Transverse colon (tissue), 4 donors: ENCODE measurements at regions not wholly inside any gene's neighbourhood (a gene's known extent, or its start where the extent isn't known, plus 50 kb on each side); places are given as distances from the start of the nearest gene placed in this dataset.

Experiments
- DNase-seq: peaks from one replicate; pipeline ENCODE4 v3.0.0-alpha.2; 2019
- H3K27ac ChIP-seq, 4 donors: fragments of 200-600 bp; sonication (generic); 2 replicates each; pipeline ENCODE4 v1.5.1; 2016 to 2018; ENCODE audit warnings: inconsistent platforms in 4 of 4
- H3K27me3 ChIP-seq: fragments of 200-600 bp; sonication (generic); 2 replicates; pipeline ENCODE4 v1.5.1; 2017; ENCODE audit warnings: inconsistent platforms
- H3K36me3 ChIP-seq, 4 donors: fragments of 200-600 bp; sonication (generic); 2 replicates each; pipeline ENCODE4 v1.5.1; 2017 to 2019; ENCODE audit warnings: inconsistent platforms in 4 of 4
- H3K4me1 ChIP-seq, 4 donors: fragments of 200-600 bp; sonication (generic); 2 replicates each; pipeline ENCODE4 v1.5.1; 2017 to 2020; ENCODE audit warnings: inconsistent platforms in 4 of 4
- H3K4me3 ChIP-seq, 4 donors: fragments of 200-600 bp; sonication (generic); 1 replicate in 1 of 4; 2 replicates in 3 of 4; pipeline versions ENCODE4 v1.5.1 to v1.6.1; 2017 to 2019; ENCODE audit warnings: inconsistent platforms in 4 of 4
- H3K9me3 ChIP-seq, 2 donors: fragments of 200-600 bp; sonication (generic); 2 replicates each; pipeline ENCODE4 v1.5.1; 2017 to 2019; ENCODE audit warnings: inconsistent platforms in 2 of 2
- EP300 ChIP-seq: sonication (generic); formaldehyde crosslinking; IDR thresholded peaks from one replicate; pipeline ENCODE4 v1.6.1; 2017; ENCODE audit warnings: antibody characterized with exemption, low read depth
- POLR2A ChIP-seq: fragments of 450-650 bp; IDR thresholded peaks from one replicate; pipeline ENCODE4 v1.6.1; 2016; ENCODE audit warnings: antibody characterized with exemption, mild to moderate bottlenecking, moderate library complexity
- POLR2AphosphoS5 ChIP-seq, 3 donors: sonication (generic); formaldehyde crosslinking; IDR thresholded peaks; one replicate each; pipeline ENCODE4 v1.6.1; 2016; ENCODE audit warnings: antibody characterized with exemption in 3 of 3
- WGBS, 2 donors: methylation state at CpG; one replicate each; pipeline ENCODE4 v1.1.5; 2018; ENCODE audit warnings: low coverage in 1 of 2; 5-methylcytosine and 5-hydroxymethylcytosine counted together
- in situ Hi-C, 4 donors: fragments of 200-750 bp; cut with MboI; loops; one replicate each; pipeline versions ENCODE4 v1.15.0 to v1.15.1; 2017; ENCODE audit warnings: low sequenced_read_pairs in 3 of 4, low pct_ligation_motif_present in 1 of 4, low pct_unique_long_range_greater_than_20kb in 1 of 4
- intact Hi-C: fragments of 100-400 bp; cut with DNase I; formaldehyde crosslinking; loops from one replicate; pipeline ENCODE4 v1.15.1; 2023; ENCODE audit warnings: low total_unique reads
- TF ChIP-seq, protein P1 (sequence below), 5 experiments: fragments of 200-600 bp in 3 of 5; fragments of 450-650 bp in 2 of 5; sonication (generic) in 3 of 5; IDR thresholded peaks; 1 replicate in 2 of 5; 2 replicates in 3 of 5; pipeline ENCODE4 v1.5.1; 2016 to 2017; ENCODE audit warnings: antibody characterized with exemption in 5 of 5, inconsistent platforms in 3 of 5, mild to moderate bottlenecking in 2 of 5, moderate library complexity in 1 of 5

GRCh38 chr15:77826006-77826695, 193.4 kb upstream of the LINGO1 start:
- intact Hi-C loops (no loop called here), in situ Hi-C loops (no loop called here)
- Histone ChIP-seq H3K36me3 (no peaks in the 10 kb centered on the region), H3K27ac (no peak overlapping the region), H3K4me1 (no peaks in the 10 kb centered on the region), H3K27me3 (peaks cover 18% of the 10 kb centered on the region), H3K9me3 (no peaks in the 10 kb centered on the region), H3K4me3 (no peak overlapping the region)
- DNase-seq, result no peak
- no peak for TF ChIP-seq POLR2AphosphoS5 (IDR thresholded peaks at IDR 0.05)
- TF ChIP-seq EP300, result no peak
- TF ChIP-seq, protein P1, sequence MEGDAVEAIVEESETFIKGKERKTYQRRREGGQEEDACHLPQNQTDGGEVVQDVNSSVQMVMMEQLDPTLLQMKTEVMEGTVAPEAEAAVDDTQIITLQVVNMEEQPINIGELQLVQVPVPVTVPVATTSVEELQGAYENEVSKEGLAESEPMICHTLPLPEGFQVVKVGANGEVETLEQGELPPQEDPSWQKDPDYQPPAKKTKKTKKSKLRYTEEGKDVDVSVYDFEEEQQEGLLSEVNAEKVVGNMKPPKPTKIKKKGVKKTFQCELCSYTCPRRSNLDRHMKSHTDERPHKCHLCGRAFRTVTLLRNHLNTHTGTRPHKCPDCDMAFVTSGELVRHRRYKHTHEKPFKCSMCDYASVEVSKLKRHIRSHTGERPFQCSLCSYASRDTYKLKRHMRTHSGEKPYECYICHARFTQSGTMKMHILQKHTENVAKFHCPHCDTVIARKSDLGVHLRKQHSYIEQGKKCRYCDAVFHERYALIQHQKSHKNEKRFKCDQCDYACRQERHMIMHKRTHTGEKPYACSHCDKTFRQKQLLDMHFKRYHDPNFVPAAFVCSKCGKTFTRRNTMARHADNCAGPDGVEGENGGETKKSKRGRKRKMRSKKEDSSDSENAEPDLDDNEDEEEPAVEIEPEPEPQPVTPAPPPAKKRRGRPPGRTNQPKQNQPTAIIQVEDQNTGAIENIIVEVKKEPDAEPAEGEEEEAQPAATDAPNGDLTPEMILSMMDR (IDR thresholded peaks at IDR 0.05), result no peak
- TF ChIP-seq POLR2A, result no peak
- 60 to 79% methylated on average over 1 to 7 of the region's 11 CpGs for WGBS, 2 donors

DNA sequence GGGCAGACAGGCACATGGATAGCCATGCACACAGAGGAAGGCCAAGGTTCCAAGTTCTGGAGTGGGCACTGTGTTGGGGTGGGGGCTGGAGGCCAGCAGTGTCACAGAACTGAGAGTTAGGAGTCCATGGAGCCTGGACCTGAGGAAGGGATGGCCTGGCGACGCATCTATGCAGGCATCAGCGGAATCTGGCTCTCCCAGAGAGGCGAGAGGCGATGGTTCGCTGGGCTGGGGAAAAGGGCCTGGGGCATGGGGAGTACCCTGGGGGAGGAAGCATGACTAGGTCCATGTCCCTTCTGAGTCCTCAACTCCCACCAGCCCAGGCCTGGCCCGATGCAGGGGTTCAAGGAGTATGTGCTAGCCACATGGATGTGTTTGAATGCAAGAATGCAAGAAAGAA, 192.8 kb upstream of the LINGO1 start:
- H3K4me1 ChIP-seq, result no peaks in the 10 kb centered on the region
- H3K4me3 ChIP-seq, result no peak overlapping the region
- no peak for DNase-seq
- WGBS, 2 donors, result 81% methylated on average over 7 of the region's 7 CpGs; no CpG with 5 or more reads in 1 of the 2 donors
- peaks cover 24% of the 10 kb centered on the region for H3K27me3 ChIP-seq
- no peaks in the 10 kb centered on the region for H3K36me3 ChIP-seq
- intact Hi-C loops (no loop called here), in situ Hi-C loops (no loop called here)
- H3K27ac ChIP-seq, result no peak overlapping the region
- H3K9me3 ChIP-seq, result no peaks in the 10 kb centered on the region
- TF ChIP-seq POLR2A, result no peak
- TF ChIP-seq, protein P1 (IDR thresholded peaks at IDR 0.05), result no peak
- no peak for TF ChIP-seq POLR2AphosphoS5 (IDR thresholded peaks at IDR 0.05)
- no peak for TF ChIP-seq EP300

DNA sequence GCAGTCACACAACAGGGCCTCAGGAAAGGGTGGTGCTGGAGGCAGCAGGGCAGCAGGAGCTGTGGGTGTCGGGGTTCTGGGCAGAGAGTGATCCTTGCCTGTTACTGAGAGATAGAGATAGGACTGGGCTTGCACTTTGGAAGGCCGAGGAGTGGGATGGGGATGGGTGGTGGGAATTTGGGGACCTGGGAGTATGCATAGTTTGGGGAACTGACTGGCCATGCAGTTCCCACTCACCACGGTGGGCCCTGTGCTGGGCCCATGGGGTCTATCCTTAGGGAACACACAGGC, 192.5 kb upstream of the LINGO1 start:
- Histone ChIP-seq H3K9me3 (no peaks in the 10 kb centered on the region), H3K36me3 (no peaks in the 10 kb centered on the region), H3K4me1 (peaks cover 0 to 2% (median under 1%) of the 10 kb centered on the region in 4 donors), H3K4me3 (no peak overlapping the region), H3K27me3 (peaks cover 27% of the 10 kb centered on the region), H3K27ac (no peak overlapping the region)
- intact Hi-C loops (no loop called here), in situ Hi-C loops (no loop called here)
- DNase-seq, result no peak
- WGBS, 2 donors, result 82% methylated on average over 3 of the region's 3 CpGs; no CpG with 5 or more reads in 1 of the 2 donors
- no peak for TF ChIP-seq EP300
- no peak for TF ChIP-seq POLR2A
- TF ChIP-seq POLR2AphosphoS5 (IDR thresholded peaks at IDR 0.05), result no peak
- TF ChIP-seq, protein P1 (IDR thresholded peaks at IDR 0.05), result no peak

DNA sequence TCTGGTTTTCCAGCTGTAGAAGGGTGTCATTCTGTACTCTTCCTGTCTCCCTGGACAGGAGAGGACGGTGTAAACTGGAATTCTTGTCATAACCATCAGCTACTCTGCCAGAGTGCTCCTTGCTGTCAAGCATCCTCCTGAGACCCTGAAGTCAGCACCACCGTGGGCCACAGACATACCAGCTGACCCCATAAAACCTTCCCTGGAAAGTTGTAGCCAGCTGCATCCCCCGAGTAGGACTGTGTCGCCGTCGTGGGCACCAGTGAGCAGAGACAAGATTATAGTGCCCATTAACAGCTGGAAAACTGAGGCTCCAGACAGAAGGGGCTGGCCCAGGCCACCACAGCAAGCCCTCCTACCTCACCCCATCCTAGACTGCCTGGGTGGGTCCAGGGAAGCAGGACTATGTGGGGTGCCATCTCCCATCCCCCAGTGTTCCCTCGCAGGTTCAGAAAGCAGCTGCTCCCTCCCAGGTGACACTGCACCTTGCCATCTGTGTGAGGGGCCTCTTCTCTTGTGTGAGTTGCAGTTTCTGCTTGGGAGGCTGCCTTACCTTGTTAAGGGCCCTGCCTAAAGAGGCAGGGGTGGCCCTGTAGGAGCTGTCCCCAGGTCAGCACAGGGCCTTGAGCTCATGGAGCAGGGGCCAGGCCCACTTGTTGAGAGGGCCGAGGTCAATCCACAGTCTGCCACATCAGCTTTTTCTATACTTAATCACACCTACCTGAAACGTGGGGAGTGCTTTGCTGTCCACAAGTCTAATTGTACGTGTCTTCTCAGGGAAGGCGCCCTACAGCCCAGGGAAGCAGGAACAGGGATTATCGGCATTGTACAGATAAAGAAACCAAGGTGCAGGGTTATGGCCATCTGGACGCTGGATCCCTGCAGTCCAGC, 191.9 kb upstream of the LINGO1 start:
- no peaks in the 10 kb centered on the region for H3K36me3 ChIP-seq
- DNase-seq, result no peak
- no peak for TF ChIP-seq EP300
- TF ChIP-seq, protein P1 (IDR thresholded peaks at IDR 0.05), result no peak
- no peak for TF ChIP-seq POLR2AphosphoS5 (IDR thresholded peaks at IDR 0.05)
- no peak for TF ChIP-seq POLR2A
- H3K4me3 ChIP-seq, result no peak overlapping the region
- H3K9me3 ChIP-seq, result no peaks in the 10 kb centered on the region
- no peak overlapping the region for H3K27ac ChIP-seq
- 84% methylated on average over 13 of the region's 13 CpGs; no CpG with 5 or more reads in 1 of the 2 donors for WGBS, 2 donors
- intact Hi-C loops, result no loop called here
- peaks cover 0 to 8% (median 3%) of the 10 kb centered on the region in 4 donors for H3K4me1 ChIP-seq
- in situ Hi-C loops, result loop anchor here in 2 of 4 donors (25.0 kb wide), 1 partner anchor 187 kb away; the partner anchor contains the start of gene LINGO1 (in 2 of the 2)
- H3K27me3 ChIP-seq, result peaks cover 33% of the 10 kb centered on the region
